Smooth muscle cell (in vitro differentiated cells): ENCODE measurements at regions not wholly inside any gene's neighbourhood (a gene's known extent, or its start where the extent isn't known, plus 50 kb on each side); places are given as distances from the start of the nearest gene placed in this dataset.

ENCODE experiments used
- DNase-seq: peaks from one replicate; lab custom pipeline; 2025; ENCODE audit not compliant: unreplicated experiment; lab: John Stamatoyannopoulos, UW
- H2AFZ ChIP-seq: fragments of 200-600 bp; sonication (generic); 2 replicates; pipeline ENCODE4 v1.6.0; 2016; ENCODE audit warnings: antibody characterized with exemption, low read depth, mild to moderate bottlenecking
- H3F3A ChIP-seq: fragments of 200-600 bp; sonication (generic); 2 replicates; pipeline ENCODE4 v1.6.0; 2017; ENCODE audit warnings: antibody characterized with exemption, low read depth
- H3K27ac ChIP-seq: fragments of 200-600 bp; sonication (generic); 2 replicates; pipeline ENCODE4 v1.5.1; 2016; ENCODE audit warnings: low read depth, mild to moderate bottlenecking
- H3K27me3 ChIP-seq: fragments of 200-600 bp; sonication (generic); 2 replicates; pipeline ENCODE4 v1.6.1; 2016; ENCODE audit warnings: low read depth, mild to moderate bottlenecking
- H3K36me3 ChIP-seq: fragments of 200-600 bp; sonication (generic); 2 replicates; pipeline ENCODE4 v1.5.1; 2016; ENCODE audit warnings: low read depth
- H3K4me1 ChIP-seq: fragments of 200-600 bp; sonication (generic); 2 replicates; pipeline ENCODE4 v1.5.1; 2016; ENCODE audit warnings: low read depth
- H3K4me2 ChIP-seq: fragments of 200-600 bp; sonication (generic); 2 replicates; pipeline ENCODE4 v1.6.0; 2016; ENCODE audit warnings: mild to moderate bottlenecking
- H3K4me3 ChIP-seq: fragments of 200-600 bp; sonication (generic); 2 replicates; pipeline ENCODE4 v1.5.1; 2016; ENCODE audit warnings: mild to moderate bottlenecking
- H3K79me2 ChIP-seq: fragments of 200-600 bp; sonication (generic); 2 replicates; pipeline ENCODE4 v1.6.0; 2016; ENCODE audit warnings: low read depth, mild to moderate bottlenecking
- H3K9ac ChIP-seq: fragments of 200-600 bp; sonication (generic); 2 replicates; pipeline ENCODE4 v1.6.0; 2016; ENCODE audit warnings: low read depth
- H3K9me3 ChIP-seq: fragments of 200-600 bp; sonication (generic); replicated peaks from 2 replicates; pipeline ENCODE4 v1.5.1; 2016; ENCODE audit warnings: low read depth
- H4K20me1 ChIP-seq: fragments of 200-600 bp; sonication (generic); 2 replicates; pipeline ENCODE4 v1.6.0; 2016; ENCODE audit warnings: low read depth
- WGBS: methylation state at CpG from one replicate; pipeline ENCODE4 v1.1.7; 2016; ENCODE audit warnings: low lambda C conversion rate; 5-methylcytosine and 5-hydroxymethylcytosine counted together
- TF ChIP-seq, protein P1 (sequence below): fragments of 200-600 bp; sonication (generic); IDR thresholded peaks from 2 replicates; pipeline ENCODE4 v1.5.1; 2017; ENCODE audit warnings: borderline replicate concordance, mild to moderate bottlenecking, antibody characterized with exemption; ENCODE audit not compliant: insufficient read depth, poor library complexity, severe bottlenecking

DNA sequence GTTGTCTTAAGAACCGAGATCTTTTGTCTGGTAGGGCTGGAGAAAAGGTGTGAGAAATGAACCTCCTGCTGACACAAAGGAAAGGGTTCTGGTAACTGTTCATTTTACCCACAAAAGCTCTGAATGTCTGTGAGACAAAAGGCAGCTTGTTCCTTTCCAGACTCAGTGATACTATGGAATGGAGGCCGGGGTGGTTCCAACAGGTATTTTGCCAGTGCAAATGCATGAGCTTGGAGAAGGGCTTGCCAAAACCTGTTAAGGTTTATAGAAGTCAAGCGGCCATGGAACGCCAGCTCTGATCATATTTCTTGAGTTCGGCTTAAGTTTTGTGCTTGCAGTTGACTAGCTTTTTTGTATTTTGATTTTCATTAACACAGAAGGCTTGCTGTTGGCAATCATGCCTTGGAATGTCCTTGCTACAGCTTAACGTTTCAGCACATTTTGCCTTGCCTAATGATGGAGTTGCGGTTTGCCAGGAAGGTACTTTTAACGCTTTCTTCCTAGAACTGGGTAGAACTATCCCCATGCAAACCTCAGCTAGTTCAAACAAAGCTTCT lies 328.6 kb downstream of the PIK3R1 start:
- Histone ChIP-seq H3K36me3 (no peaks in the 10 kb centered on the region), H3F3A (no peaks in the 10 kb centered on the region), H3K9me3 (no peaks in the 10 kb centered on the region), H3K4me1 (no peaks in the 10 kb centered on the region), H3K27ac (no peak overlapping the region), H3K9ac (no peak overlapping the region), H3K27me3 (no peaks in the 10 kb centered on the region), H2AFZ (no peak overlapping the region), H3K4me3 (no peak overlapping the region), H3K79me2 (no peaks in the 10 kb centered on the region), H3K4me2 (no peak overlapping the region), H4K20me1 (no peaks in the 10 kb centered on the region)
- no peak for DNase-seq
- WGBS, result 88% methylated on average over 8 of the region's 8 CpGs
- TF ChIP-seq, protein P1, sequence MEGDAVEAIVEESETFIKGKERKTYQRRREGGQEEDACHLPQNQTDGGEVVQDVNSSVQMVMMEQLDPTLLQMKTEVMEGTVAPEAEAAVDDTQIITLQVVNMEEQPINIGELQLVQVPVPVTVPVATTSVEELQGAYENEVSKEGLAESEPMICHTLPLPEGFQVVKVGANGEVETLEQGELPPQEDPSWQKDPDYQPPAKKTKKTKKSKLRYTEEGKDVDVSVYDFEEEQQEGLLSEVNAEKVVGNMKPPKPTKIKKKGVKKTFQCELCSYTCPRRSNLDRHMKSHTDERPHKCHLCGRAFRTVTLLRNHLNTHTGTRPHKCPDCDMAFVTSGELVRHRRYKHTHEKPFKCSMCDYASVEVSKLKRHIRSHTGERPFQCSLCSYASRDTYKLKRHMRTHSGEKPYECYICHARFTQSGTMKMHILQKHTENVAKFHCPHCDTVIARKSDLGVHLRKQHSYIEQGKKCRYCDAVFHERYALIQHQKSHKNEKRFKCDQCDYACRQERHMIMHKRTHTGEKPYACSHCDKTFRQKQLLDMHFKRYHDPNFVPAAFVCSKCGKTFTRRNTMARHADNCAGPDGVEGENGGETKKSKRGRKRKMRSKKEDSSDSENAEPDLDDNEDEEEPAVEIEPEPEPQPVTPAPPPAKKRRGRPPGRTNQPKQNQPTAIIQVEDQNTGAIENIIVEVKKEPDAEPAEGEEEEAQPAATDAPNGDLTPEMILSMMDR, result no peak

DNA sequence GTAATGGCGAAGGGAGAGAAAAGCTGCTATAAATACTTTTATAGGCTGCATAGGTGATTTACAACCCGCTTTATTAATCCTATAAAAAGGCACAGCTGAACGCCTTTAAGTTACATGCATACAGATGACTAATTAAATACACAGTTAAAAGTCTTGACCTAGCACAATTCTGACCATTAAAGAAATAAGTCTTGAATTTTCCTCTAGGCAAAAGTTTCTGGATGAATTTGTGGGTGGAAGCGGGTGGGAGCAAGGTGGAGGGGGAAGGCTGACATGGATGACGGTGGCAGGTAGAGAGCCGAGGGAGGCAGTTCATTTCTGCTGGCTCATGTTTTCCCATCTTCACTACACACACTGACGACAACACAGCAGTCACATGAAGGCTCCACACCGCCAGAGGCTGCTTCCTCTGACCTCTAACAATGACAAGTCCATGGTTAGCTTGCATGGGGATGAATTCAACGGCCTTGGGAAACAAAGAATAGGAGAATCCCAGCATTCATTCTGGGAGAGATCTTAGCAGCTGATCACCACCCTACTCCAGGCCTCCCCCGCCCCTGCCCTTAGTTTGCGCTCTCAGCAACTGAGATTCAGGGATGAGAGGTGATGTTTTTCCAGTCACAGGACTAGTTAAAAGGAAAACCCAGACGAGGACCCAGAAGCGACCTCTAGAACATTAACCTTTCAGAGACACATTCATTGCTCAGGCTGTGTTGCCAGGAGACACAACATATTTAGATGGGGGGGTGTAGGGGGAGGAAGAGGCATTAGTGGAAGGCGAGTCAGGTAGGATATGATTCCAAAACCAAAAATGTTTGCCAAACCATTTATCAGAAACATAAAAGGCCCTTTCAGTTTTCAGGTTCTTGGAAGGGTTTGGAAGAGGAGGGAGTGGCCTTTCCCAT lies 329.3 kb downstream of the PIK3R1 start:
- Histone ChIP-seq H3F3A (no peaks in the 10 kb centered on the region), H3K4me1 (no peaks in the 10 kb centered on the region), H3K4me3 (no peak overlapping the region), H3K9me3 (no peaks in the 10 kb centered on the region), H3K4me2 (no peak overlapping the region), H2AFZ (no peak overlapping the region), H3K79me2 (no peaks in the 10 kb centered on the region), H3K9ac (no peak overlapping the region), H3K27ac (no peak overlapping the region), H3K27me3 (no peaks in the 10 kb centered on the region), H4K20me1 (no peaks in the 10 kb centered on the region), H3K36me3 (no peaks in the 10 kb centered on the region)
- no peak for DNase-seq
- TF ChIP-seq, protein P1, result no peak
- 82% methylated on average over 14 of the region's 14 CpGs for WGBS

DNA sequence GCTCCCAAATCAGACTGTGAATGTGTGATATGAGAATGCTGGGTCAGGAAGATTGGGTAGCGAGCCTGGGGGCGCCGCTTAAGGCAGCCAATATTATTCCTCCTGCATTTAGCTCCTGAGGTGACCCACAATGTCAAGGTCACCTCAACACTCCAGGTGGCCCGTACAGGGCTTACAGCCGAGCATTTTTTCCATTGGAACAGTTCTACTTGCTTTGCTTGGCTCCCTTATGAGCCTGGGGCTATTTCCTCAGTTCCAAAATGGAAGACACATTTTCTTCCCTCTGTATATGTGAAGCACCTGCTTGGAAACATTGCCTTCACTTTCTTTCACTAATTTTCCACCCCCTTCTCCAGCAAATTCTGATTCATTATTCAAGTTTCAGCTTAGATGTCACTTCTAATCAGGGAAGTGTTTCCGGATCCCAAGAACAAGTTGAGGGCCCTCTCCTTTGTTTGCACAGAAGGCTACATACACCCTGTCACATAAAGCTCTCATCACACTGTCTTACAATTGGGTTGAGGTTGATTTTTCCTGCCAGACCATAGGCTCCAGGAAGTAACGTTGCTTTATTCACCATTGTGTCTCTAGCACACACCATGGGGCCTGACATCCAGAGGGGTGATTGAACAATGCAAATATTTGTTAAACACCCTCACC lies 330.2 kb downstream of the PIK3R1 start:
- Histone ChIP-seq H3K4me3 (no peak overlapping the region), H4K20me1 (no peaks in the 10 kb centered on the region), H3K4me2 (no peak overlapping the region), H3K36me3 (no peaks in the 10 kb centered on the region), H3F3A (no peaks in the 10 kb centered on the region), H2AFZ (no peak overlapping the region), H3K27ac (no peak overlapping the region), H3K79me2 (no peaks in the 10 kb centered on the region), H3K9ac (no peak overlapping the region), H3K9me3 (no peaks in the 10 kb centered on the region), H3K4me1 (no peaks in the 10 kb centered on the region), H3K27me3 (no peaks in the 10 kb centered on the region)
- TF ChIP-seq, protein P1, result no peak
- no peak for DNase-seq
- WGBS, result 91% methylated on average over 7 of the region's 7 CpGs
